ENCODE measurements at regions not wholly inside any gene's neighbourhood (a gene's known extent, or its start where the extent isn't known, plus 50 kb on each side); places are given as distances from the start of the nearest gene placed in this dataset.
"Not testable (repeated sequence)": the region's sequence is repeated elsewhere in the genome, so short reads cannot be mapped to it uniquely, and the experiment has no call there.

GRCh38 chr12:16807731-16808130 lies 201.8 kb upstream of the LMO3 start:
- DNase-seq = no peak

GRCh38 chr12:16796168-16796567 lies 190.2 kb upstream of the LMO3 start:
- no peak for DNase-seq

DNA sequence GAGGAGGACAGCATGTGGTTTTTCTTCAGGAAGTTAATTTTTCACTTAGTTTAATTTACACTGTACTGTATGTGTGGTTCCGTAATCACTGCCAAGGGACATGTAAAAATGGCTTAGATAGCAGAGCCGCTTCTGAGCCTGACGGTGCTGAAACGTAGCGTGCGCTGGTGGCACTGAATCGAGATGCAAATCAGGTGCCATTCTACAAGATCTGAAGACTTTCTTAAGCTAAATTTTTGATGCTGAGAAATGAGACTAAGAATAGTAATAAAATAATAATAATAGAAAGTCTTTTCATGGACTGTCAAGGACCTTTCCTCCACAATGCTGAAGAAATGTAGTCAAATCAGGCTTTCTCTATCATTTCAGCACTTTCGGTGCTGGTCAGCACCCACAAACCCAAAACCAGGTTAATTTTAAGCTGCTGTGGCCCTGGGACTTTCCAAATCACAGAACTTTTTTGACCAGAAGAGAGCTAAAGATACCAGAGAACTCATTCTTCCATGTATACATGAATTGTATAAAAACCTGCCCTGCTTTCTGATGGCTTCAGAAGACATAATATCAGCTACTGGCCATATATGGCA lies 183.3 kb upstream of the LMO3 start:
- DNase-seq = no peak

GRCh38 chr12:16788506-16789203 lies 182.7 kb upstream of the LMO3 start:
- no peak for DNase-seq

DNA sequence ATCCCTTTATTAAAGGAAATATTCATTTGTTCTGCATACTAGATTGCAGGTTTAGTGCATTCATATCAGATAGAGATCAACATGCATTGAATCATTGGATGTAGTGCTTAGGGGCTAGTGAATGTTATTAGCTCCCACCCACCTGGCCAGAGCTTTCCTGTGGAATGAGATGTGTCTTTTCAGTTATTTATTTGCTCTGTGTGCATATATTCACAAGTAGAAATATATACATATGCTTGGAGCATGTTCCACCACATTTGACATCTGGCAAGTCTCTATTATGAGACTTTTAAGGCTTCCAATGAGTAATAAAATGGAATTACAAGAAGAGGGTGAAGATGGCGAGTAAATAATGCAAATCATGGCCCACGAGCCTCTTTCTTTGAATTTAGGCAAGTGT lies 180.0 kb upstream of the LMO3 start:
- no peak for DNase-seq

DNA sequence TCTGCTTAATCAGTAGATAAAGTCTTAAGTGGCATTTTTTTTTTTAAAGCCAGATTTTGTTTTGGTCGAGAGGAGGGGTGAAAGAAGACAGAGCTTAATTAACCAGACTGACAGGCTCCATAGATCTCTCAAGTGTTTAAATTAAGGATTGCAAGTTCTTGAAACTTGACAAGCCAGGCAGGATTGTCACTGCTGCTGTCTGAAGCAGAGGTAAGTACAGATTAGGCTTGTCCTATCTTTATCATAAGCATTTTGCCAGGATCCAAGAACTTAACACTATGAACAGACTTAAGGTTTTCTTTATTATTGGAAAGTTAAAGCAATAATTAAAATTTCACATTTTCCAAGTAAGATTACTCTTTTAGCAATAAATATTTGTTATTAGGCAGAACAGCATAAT lies 179.6 kb upstream of the LMO3 start:
- no peak for DNase-seq

GRCh38 chr12:16769129-16769528 lies 163.2 kb upstream of the LMO3 start:
- DNase-seq = not testable (repeated sequence)

GRCh38 chr12:16766736-16767135 lies 160.8 kb upstream of the LMO3 start:
- DNase-seq = no peak

- DNase-seq = no peak
These were observed 157.9 kb upstream of the LMO3 start for GRCh38 chr12:16763901-16764300.

GRCh38 chr12:16756833-16757555 lies 151.0 kb upstream of the LMO3 start:
- peak; percentile 23 for DNase-seq

GRCh38 chr12:16730772-16731171 lies 124.8 kb upstream of the LMO3 start:
- DNase-seq = no peak

- no peak for DNase-seq
These were observed 120.9 kb upstream of the LMO3 start for GRCh38 chr12:16726879-16727278.

DNA sequence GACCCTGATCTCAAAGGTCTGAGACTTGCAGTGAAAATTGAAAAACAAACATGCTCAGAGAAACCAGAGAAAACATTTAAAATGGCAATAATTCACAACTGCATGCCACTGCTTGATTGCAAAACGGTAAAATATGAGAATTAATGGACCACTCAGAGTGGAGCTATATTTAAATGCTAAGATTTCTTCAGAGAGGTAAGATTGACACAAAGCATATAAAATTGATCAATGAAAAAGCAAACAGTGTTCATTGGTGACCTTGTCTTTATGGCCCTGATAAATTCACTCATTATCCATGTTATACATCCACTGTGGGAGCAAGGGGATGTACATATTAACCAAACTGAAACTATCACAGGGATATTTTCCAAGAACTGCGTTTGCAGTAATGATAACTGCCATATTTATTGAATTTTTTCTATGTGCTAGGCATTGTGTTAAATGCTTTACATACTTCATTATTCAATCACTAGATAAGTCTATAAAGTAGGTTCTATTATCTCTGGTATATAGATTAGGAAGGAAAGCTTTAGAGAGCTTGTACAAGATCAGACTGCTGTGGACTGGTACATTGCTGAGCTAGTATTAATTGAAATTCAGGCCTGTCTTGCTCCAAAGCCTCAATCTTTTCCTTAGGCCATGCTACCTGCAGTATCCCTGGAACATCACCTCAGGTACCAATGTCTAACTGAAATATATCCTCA lies 113.9 kb upstream of the LMO3 start:
- DNase-seq = no peak

DNA sequence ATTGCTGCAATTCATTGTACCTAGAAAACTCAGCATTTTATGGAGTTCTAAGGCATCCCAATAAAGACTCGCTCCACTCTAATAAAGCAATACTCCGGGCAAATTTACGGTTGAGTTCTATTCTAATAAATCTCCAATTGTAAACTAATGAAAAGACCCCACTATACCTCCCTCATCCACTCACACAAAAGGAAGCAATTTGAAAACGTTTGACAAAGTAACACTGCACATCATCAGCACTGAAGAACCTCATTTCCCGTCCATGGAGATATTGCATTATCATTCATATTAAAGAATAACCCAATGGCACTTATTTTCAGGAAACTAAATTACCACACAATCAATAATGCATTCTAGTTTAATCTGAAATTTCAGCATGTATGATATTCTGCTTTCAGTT lies 111.0 kb upstream of the LMO3 start:
- DNase-seq = no peak

DNA sequence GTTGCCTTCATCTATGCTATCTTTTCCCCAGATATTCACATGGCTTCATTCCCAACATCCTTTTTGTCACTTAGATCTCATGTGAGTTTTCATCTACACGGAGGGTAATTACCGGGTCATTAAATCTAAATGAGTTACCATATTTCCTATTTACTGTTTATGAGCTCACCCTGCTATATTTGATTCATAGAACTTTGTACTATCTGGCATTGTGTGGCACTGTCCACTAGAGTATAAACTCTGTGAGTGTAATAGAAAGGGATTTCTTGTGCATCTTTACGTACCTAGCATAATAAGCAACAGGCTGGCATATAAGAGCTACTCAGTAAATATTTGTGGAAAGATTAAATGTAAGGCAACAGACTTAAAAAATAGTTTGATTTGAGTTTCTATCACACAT lies 86.1 kb upstream of the LMO3 start:
- DNase-seq = no peak

DNA sequence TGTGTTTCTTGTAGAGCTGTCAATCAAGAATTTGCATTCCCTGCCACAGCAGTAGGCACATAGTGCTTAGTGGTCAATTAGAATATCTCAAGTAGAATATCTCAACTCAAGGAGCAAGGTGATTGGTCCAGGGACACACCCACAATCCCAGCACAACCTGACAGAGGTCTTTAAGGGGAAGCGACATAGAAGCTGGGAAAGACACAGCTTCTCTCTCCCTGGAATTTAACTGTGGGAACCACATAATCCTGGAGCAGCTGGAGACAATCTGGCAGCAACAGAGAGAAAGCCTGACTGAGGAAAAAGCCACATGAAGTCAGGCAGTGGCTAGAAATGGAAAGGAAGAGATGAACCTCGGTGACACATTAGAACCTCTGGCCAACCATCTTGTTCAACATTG lies 85.7 kb upstream of the LMO3 start:
- DNase-seq = no peak

- no peak for DNase-seq
These were observed 82.2 kb upstream of the LMO3 start for GRCh38 chr12:16688200-16688599.

- no peak for DNase-seq
These were observed 79.1 kb upstream of the LMO3 start for GRCh38 chr12:16685107-16685506.

GRCh38 chr12:16681196-16681595 lies 75.2 kb upstream of the LMO3 start:
- DNase-seq = no peak

- no peak for DNase-seq
These were observed 69.5 kb upstream of the LMO3 start for GRCh38 chr12:16675438-16675837.

DNA sequence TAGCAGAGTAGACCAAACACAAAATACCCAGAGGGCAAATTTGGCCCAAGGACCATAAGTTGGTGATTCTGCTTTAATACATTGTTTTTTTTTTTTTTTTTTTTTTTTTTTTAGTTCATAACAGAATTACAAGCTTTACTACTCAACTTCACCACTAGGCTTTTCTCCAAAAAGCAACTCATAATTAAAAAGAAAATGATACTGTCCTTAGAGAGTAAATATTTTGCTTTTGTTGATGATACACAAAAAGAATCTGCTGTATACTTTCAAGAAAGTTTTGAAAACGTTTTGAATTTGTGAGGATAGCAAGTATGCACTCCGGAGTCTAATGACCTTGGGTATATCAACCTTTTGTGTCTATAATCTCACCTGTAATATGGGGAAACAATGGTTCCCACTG lies 68.9 kb upstream of the LMO3 start:
- no peak for DNase-seq

DNA sequence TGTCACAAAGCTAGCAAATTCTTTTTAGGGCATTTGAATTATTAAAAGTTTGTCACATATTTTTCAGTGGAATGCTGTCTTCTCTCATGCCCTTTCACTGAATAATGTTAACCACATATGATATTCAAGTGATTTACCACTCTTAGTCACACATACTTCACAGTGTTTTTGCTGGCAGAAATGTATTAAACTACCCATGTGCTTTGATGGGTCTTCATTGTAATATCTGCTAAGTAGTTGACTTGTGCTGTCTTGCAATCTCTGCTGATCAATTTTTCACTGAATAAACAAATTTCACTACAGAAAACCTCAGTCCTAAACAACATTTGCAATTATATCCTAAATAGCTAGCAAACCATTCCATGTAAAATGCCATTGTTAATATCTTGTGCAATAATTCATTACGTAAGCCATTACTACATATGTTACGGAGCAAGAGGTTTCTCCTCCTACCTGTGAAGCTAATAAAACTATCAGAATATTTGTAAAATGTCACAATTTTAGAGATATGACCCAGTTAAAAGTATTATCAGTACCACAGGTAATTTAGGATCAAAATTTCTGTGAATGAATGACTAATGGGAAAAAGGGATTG lies 64.6 kb upstream of the LMO3 start:
- DNase-seq = no peak

DNA sequence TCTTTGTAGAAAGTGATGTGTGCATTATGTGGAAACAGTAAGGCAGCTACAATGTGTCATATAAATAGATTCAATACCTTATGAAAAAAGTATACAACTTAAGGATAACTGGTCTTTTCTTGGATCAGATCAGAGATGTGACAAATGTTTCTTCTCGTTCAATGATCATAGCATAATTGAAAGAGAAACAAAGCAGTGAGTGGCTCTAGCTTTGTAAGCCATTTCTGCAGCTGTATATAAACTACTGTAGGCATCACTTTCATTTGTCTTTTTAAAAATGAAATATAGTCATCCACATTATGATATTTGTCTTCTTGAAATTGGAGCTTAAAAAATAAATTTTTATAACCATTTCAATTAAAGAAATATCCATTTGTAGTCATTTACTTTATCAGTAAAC lies 63.8 kb upstream of the LMO3 start:
- DNase-seq = no peak
